ENCODE measurements at regions not wholly inside any gene's neighbourhood (a gene's known extent, or its start where the extent isn't known, plus 50 kb on each side); places are given as distances from the start of the nearest gene placed in this dataset.
"Not testable (repeated sequence)": the region's sequence is repeated elsewhere in the genome, so short reads cannot be mapped to it uniquely, and the experiment has no call there.

- Histone ChIP-seq H3K4me3 (no peak overlapping the region), H3K27me3 (no peaks in the 10 kb centered on the region), H3K27ac (no peak overlapping the region), H3K36me3 (no peaks in the 10 kb centered on the region), H3K4me1 (no peaks in the 10 kb centered on the region), H3K9me3 (no peaks in the 10 kb centered on the region)
- no peak for TF ChIP-seq CTCF (IDR thresholded peaks at IDR 0.05)
- TF ChIP-seq POLR2A (IDR thresholded peaks at IDR 0.05): no peak
- no peak for DNase-seq
These were observed 57.5 kb upstream of the PLPPR5 start for GRCh38 chr1:99062192-99062591.

GRCh38 chr1:99069146-99069545 is 64.5 kb upstream of the PLPPR5 start:
- Histone ChIP-seq H3K4me3 (no peak overlapping the region), H3K27me3 (no peaks in the 10 kb centered on the region), H3K36me3 (no peaks in the 10 kb centered on the region), H3K27ac (no peak overlapping the region), H3K4me1 (no peaks in the 10 kb centered on the region), H3K9me3 (no peaks in the 10 kb centered on the region)
- TF ChIP-seq CTCF (IDR thresholded peaks at IDR 0.05) (no peak), POLR2A (IDR thresholded peaks at IDR 0.05) (no peak)
- no peak for DNase-seq

GRCh38 chr1:99078529-99078928 is 73.9 kb upstream of the PLPPR5 start:
- H3K27me3 ChIP-seq, H3K36me3 ChIP-seq, H3K4me3 ChIP-seq, H3K9me3 ChIP-seq, H3K27ac ChIP-seq, DNase-seq, H3K4me1 ChIP-seq: not testable (repeated sequence)

DNA sequence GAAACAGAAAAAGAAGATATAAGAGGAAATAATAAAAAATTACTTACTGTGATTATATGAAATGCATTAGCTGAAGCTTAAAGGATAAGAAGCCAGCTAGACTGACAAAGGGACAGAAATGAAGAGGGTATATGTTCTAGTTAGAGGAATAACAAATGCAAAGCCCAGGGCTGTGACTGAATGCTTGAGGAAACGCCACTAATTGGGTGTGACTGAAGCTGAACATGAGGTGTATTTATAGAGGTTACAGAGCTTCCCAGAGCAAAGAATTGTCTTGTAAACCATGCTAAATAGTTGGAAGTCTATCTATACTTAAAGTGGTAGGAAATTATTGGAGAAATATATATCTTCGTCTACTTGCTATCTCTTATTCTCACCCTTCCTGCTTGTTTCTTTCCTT is 77.7 kb upstream of the PLPPR5 start:
- no peaks in the 10 kb centered on the region for H3K9me3 ChIP-seq
- TF ChIP-seq CTCF (IDR thresholded peaks at IDR 0.05) (no peak), POLR2A (IDR thresholded peaks at IDR 0.05) (no peak)
- H3K36me3 ChIP-seq: no peaks in the 10 kb centered on the region
- no peak overlapping the region for H3K27ac ChIP-seq
- H3K27me3 ChIP-seq: no peaks in the 10 kb centered on the region
- no peak overlapping the region for H3K4me3 ChIP-seq
- H3K4me1 ChIP-seq: no peaks in the 10 kb centered on the region
- DNase-seq: no peak

DNA sequence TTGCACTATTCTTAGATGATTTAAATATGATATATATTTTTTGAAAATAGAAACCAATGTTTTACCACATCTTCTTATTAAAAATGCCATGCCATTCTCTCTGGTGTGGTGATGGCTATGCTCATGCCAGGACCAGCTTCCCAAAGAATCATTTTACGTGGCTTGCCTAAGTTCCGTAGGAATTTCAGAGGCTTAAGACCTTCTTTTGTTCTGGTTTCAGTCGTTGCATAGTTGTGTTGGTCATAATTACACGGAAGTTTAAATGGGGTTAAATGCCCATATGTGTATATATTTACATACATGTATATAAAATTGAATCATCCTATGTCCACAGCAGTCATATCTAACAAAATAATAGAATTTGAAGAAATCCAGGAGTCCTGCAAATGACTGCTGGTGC is 78.7 kb upstream of the PLPPR5 start:
- DNase-seq: no peak
- no peaks in the 10 kb centered on the region for H3K9me3 ChIP-seq
- H3K36me3 ChIP-seq: no peaks in the 10 kb centered on the region
- TF ChIP-seq POLR2A (IDR thresholded peaks at IDR 0.05): no peak
- TF ChIP-seq CTCF (IDR thresholded peaks at IDR 0.05): no peak
- no peak overlapping the region for H3K27ac ChIP-seq
- no peaks in the 10 kb centered on the region for H3K27me3 ChIP-seq
- H3K4me1 ChIP-seq: no peaks in the 10 kb centered on the region
- H3K4me3 ChIP-seq: no peak overlapping the region

DNA sequence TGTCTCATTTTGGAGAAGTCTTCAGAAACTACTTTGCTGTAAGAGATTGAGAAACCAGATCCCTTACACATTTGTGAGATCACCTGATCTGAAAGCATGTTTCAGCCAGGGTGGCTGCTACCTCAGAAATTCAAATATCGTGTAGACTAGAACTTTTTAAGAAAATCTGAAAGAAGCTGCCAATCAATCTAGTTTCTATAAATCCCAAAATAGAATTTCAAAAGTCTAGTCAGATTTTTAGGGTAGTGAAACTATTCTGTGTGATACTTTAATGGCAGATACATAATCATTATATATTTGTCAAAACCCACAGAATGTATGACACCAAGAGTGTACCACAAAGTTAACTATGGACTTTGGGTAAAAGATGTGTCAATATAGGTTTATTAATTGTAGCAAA is 79.9 kb upstream of the PLPPR5 start:
- Histone ChIP-seq H3K27ac (no peak overlapping the region), H3K4me1 (no peaks in the 10 kb centered on the region), H3K4me3 (no peak overlapping the region), H3K9me3 (no peaks in the 10 kb centered on the region), H3K27me3 (no peaks in the 10 kb centered on the region), H3K36me3 (no peaks in the 10 kb centered on the region)
- TF ChIP-seq POLR2A (IDR thresholded peaks at IDR 0.05) (no peak), CTCF (IDR thresholded peaks at IDR 0.05) (no peak)
- no peak for DNase-seq

All from Peyer's patch (tissue), 4 donors.